ENCODE measurements at regions not wholly inside any gene's neighbourhood (a gene's known extent, or its start where the extent isn't known, plus 50 kb on each side); places are given as distances from the start of the nearest gene placed in this dataset.

DNA sequence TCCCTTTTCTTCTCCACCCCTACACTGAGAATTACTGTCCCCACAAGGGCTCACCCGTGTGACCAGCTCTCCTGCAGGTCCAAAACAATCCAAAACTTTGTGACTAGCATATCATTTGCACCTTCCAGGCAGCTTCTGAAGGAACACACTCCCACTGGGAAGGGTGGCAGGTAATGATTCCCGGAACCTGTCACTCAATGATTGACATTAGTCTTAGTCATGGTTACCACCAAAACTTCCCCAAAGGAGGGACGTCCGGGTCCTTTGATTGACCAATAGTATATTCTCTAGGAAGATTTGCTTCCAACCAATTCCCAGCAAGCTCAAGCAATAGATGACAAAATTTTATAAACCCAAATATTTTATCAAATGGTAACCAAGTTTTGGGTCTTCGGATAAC lies 127.7 kb upstream of the MYLIP start:
- TF ChIP-seq CTCF (conservative IDR thresholded peaks at IDR 0.05 in 1 of 2, IDR thresholded peaks at IDR 0.05 in 1 of 2; ENCODE audit: extremely low read depth in 1 of 2, insufficient read depth in 1 of 2, low read depth in 1 of 2, low read length in 2 of 2): no peak
- no peak for TF ChIP-seq EZH2 (IDR thresholded peaks at IDR 0.05; ENCODE audit: borderline replicate concordance, low read length)

Measured in mammary epithelial cell (primary cell).